ENCODE measurements at regions not wholly inside any gene's neighbourhood (a gene's known extent, or its start where the extent isn't known, plus 50 kb on each side); places are given as distances from the start of the nearest gene placed in this dataset.

DNA sequence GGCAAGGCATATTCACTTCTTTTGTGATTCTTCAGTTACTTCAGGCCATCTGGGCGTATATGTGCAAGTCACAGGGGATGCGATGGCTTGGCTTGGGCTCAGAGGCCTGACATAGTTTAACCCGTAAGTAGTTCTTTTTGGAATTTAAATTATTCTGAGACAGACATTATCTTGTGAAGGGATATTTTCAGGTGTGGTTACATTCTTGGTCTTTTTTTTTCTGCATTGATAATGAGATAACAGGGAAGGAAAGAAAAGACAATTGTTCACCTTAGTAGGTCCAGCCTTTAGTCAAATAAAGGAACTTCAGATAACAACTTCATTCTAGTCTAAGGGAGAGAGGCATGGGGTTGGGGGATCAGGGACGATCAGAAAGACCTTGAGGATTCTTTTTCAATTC is 74.8 kb downstream of the TEX13C start:
- Mint-ChIP-seq H3K4me1 (peaks cover 49% of the 10 kb centered on the region), H3K36me3 (ENCODE audit: low read depth) (peaks cover 32% of the 10 kb centered on the region), H3K27me3 (ENCODE audit: insufficient read depth) (no peaks in the 10 kb centered on the region), H3K27ac (peak overlapping the region; percentile 87), H3K4me3 (peak overlapping the region; percentile 76), H3K9me3 (peaks cover 14% of the 10 kb centered on the region)
- WGBS, 2 experiments (ENCODE audit: insufficient coverage in 1 of 2, insufficient read length in 1 of 2), result 7 to 17% methylated on average over 1 to 4 of the region's 4 CpGs
- TF ChIP-seq, protein P1, sequence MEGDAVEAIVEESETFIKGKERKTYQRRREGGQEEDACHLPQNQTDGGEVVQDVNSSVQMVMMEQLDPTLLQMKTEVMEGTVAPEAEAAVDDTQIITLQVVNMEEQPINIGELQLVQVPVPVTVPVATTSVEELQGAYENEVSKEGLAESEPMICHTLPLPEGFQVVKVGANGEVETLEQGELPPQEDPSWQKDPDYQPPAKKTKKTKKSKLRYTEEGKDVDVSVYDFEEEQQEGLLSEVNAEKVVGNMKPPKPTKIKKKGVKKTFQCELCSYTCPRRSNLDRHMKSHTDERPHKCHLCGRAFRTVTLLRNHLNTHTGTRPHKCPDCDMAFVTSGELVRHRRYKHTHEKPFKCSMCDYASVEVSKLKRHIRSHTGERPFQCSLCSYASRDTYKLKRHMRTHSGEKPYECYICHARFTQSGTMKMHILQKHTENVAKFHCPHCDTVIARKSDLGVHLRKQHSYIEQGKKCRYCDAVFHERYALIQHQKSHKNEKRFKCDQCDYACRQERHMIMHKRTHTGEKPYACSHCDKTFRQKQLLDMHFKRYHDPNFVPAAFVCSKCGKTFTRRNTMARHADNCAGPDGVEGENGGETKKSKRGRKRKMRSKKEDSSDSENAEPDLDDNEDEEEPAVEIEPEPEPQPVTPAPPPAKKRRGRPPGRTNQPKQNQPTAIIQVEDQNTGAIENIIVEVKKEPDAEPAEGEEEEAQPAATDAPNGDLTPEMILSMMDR (conservative IDR thresholded peaks at IDR 0.05), result no peak
- no peaks in the 10 kb centered on the region for H3K36me3 ChIP-seq (ENCODE audit: control insufficient read depth, insufficient read depth, low read length)
- DNase-seq, result peak; percentile 55
- no peaks in the 10 kb centered on the region for H3K4me1 ChIP-seq (ENCODE audit: control insufficient read depth, insufficient read depth, low read length)
- H3K9ac ChIP-seq (ENCODE audit: extremely low read depth, low read length, poor library complexity, severe bottlenecking), result peak overlapping the region; percentile 63
- no peak overlapping the region for H3K27ac ChIP-seq (ENCODE audit: low read depth, low read length)
- H3K4me3 ChIP-seq (ENCODE audit: low read length), result peak overlapping the region; percentile 82
- H3K27me3 ChIP-seq (ENCODE audit: control insufficient read depth, insufficient read depth, low read length, poor library complexity, severe bottlenecking), result no peaks in the 10 kb centered on the region
- no peaks in the 10 kb centered on the region for H3K9me3 ChIP-seq (ENCODE audit: control insufficient read depth, low read length)

DNA sequence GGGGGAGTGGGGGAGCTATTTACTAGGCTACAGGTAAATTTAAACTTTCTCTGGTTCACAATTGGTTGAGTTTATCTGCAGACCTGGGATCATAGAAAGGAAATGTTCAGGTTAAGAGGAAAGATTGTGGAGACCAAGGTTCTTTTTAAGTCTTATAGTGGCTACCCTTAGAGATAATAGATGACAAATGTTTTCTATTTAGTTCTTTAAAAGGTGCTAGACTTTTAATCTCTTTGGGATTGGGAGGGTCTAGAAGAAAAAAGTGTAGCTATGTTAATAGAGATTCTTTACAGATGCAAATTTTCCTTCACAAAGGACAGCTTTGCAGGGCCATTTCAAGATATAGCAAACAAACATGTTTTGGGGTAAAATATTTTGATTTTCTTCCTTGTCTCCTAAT is 76.0 kb downstream of the TEX13C start:
- Mint-ChIP-seq H3K4me3 (peak overlapping the region; percentile 76), H3K27ac (peak overlapping the region; percentile 87)

DNA sequence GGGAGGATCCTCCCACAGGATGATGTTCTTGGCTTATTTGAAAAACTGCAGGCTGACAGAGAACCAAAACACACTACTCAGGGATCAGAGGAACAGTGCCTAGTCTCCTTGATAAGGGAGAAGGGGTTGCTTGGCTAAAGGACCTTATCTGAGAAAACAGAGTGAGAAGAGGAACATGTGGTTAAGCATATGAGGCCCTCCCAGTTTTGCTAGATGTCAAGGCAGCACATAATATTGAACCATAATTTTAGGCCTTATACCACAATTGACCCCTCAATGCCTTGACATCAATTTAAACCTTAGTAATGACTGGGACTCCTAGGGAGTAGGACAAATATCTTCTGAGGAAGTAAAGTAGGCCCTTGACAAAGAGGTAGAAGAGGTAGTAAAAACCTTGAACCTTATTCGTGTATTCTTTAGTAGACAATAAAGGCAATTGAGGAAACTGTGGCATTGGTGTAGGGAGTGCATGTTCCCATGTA is 79.3 kb downstream of the TEX13C start:
- peaks cover 51% of the 10 kb centered on the region for H3K4me1 Mint-ChIP-seq
- H3K27ac ChIP-seq (ENCODE audit: low read depth, low read length), result no peak overlapping the region

More for the DNA sequence above, 76.0 kb downstream of the TEX13C start:
- Histone ChIP-seq H3K36me3 (ENCODE audit: control insufficient read depth, insufficient read depth, low read length) (no peaks in the 10 kb centered on the region), H3K9ac (ENCODE audit: extremely low read depth, low read length, poor library complexity, severe bottlenecking) (no peak overlapping the region), H3K27me3 (ENCODE audit: control insufficient read depth, insufficient read depth, low read length, poor library complexity, severe bottlenecking) (no peaks in the 10 kb centered on the region), H3K4me1 (ENCODE audit: control insufficient read depth, insufficient read depth, low read length) (no peaks in the 10 kb centered on the region), H3K9me3 (ENCODE audit: control insufficient read depth, low read length) (no peaks in the 10 kb centered on the region), H3K4me3 (ENCODE audit: low read length) (peak overlapping the region; percentile 82), H3K27ac (ENCODE audit: low read depth, low read length) (no peak overlapping the region)
- DNase-seq, result no peak
- no peaks in the 10 kb centered on the region for H3K27me3 Mint-ChIP-seq (ENCODE audit: insufficient read depth)
- H3K36me3 Mint-ChIP-seq (ENCODE audit: low read depth), result peaks cover 28% of the 10 kb centered on the region
- TF ChIP-seq, protein P1 (conservative IDR thresholded peaks at IDR 0.05), result no peak
- peaks cover 18% of the 10 kb centered on the region for H3K9me3 Mint-ChIP-seq
- H3K4me1 Mint-ChIP-seq, result peaks cover 43% of the 10 kb centered on the region

More for the DNA sequence above, 79.3 kb downstream of the TEX13C start:
- WGBS, 2 experiments (ENCODE audit: insufficient coverage in 1 of 2, insufficient read length in 1 of 2), result 89% methylated on average over 1 of the region's 1 CpG
- TF ChIP-seq, protein P1 (conservative IDR thresholded peaks at IDR 0.05), result no peak
- Histone ChIP-seq H3K9me3 (ENCODE audit: control insufficient read depth, low read length) (no peaks in the 10 kb centered on the region), H3K36me3 (ENCODE audit: control insufficient read depth, insufficient read depth, low read length) (no peaks in the 10 kb centered on the region), H3K4me1 (ENCODE audit: control insufficient read depth, insufficient read depth, low read length) (no peaks in the 10 kb centered on the region), H3K9ac (ENCODE audit: extremely low read depth, low read length, poor library complexity, severe bottlenecking) (no peak overlapping the region), H3K27me3 (ENCODE audit: control insufficient read depth, insufficient read depth, low read length, poor library complexity, severe bottlenecking) (no peaks in the 10 kb centered on the region), H3K4me3 (ENCODE audit: low read length) (no peak overlapping the region)
- Mint-ChIP-seq H3K36me3 (ENCODE audit: low read depth) (peaks cover 18% of the 10 kb centered on the region), H3K27ac (peak overlapping the region; percentile 7), H3K9me3 (peaks cover 17% of the 10 kb centered on the region), H3K4me3 (no peak overlapping the region), H3K27me3 (ENCODE audit: insufficient read depth) (no peaks in the 10 kb centered on the region)
- DNase-seq, result no peak

All from endodermal cell (in vitro differentiated cells).